GM12878 (cell line): ENCODE measurements at regions not wholly inside any gene's neighbourhood (a gene's known extent, or its start where the extent isn't known, plus 50 kb on each side); places are given as distances from the start of the nearest gene placed in this dataset.

Experiments
- ATAC-seq: fragments of 200-7000 bp; cut with Tn5 transposase; 3 replicates; pipeline ENCODE4 v1.9.1; 2020; ENCODE audit warnings: mild to moderate bottlenecking, moderate library complexity
- BruUV-seq: library from RNA; stranded (reverse); fragments of 400-500 nt; replicated peaks from 2 replicates; lab custom pipeline; 2021; lab: Mats Ljungman, UMichigan
- CTCF ChIA-PET: fragments of 300-600 bp; sonication (Branson Sonifier 250); formaldehyde crosslinking; extraction: SDS; loops from one replicate; lab custom pipeline; 2021; ENCODE audit warnings: inconsistent platforms; lab: Yijun Ruan, JAX
- POLR2A ChIA-PET: fragments of 350-600 bp; formaldehyde crosslinking; extraction: SDS; loops from one replicate; lab custom pipeline; 2021; ENCODE audit warnings: inconsistent platforms; lab: Charles Lee
- RAD21 ChIA-PET: fragments of 300-600 bp; sonication (Branson Sonifier 250); formaldehyde crosslinking; loops from one replicate; lab custom pipeline; 2023; ENCODE audit warnings: antibody characterized with exemption; ENCODE audit not compliant: unreplicated experiment; lab: Charles Lee
- SMC1A ChIA-PET: fragments of 300-600 bp; sonication (Branson Sonifier 250); formaldehyde crosslinking; loops from one replicate; lab custom pipeline; 2023; ENCODE audit not compliant: unreplicated experiment, uncharacterized antibody; lab: Charles Lee
- DNase-seq: peaks from one replicate; pipeline ENCODE4 v3.0.0-alpha.2; 2011; ENCODE audit warnings: low read depth, low spot score
- FAIRE-seq: peaks from 3 replicates; lab custom pipeline; 2011; peaks lifted over from hg19 to GRCh38; lab: Jason Lieb, UNC
- H2AFZ ChIP-seq: 2 replicates; pipeline ENCODE4 v1.6.0; 2011; ENCODE audit warnings: low read depth, low read length, control low read depth; ENCODE audit not compliant: control insufficient read depth
- H3K27ac ChIP-seq: 2 replicates; pipeline ENCODE4 v1.5.1; 2011; ENCODE audit warnings: control low read depth; ENCODE audit not compliant: control insufficient read depth, insufficient read depth
- H3K27me3 ChIP-seq, 2 experiments: replicated peaks in 1 of 2; 2 replicates each; pipeline versions ENCODE4 v1.6.0 to v1.6.1; 2011; ENCODE audit warnings: low read length in 1 of 2; ENCODE audit not compliant: control insufficient read depth in 2 of 2, insufficient read depth in 2 of 2
- H3K36me3 ChIP-seq, 2 experiments: 2 replicates each; pipeline ENCODE4 v1.5.1; 2011; ENCODE audit warnings: low read length in 1 of 2; ENCODE audit not compliant: control insufficient read depth in 2 of 2, insufficient read depth in 2 of 2
- H3K4me1 ChIP-seq: 2 replicates; pipeline ENCODE4 v1.6.1; 2011; ENCODE audit warnings: mild to moderate bottlenecking, low read length, moderate library complexity, mixed read lengths; ENCODE audit not compliant: control insufficient read depth, insufficient read depth
- H3K4me2 ChIP-seq: 2 replicates; pipeline ENCODE4 v1.6.0; 2011; ENCODE audit warnings: control low read depth; ENCODE audit not compliant: control insufficient read depth, insufficient read depth
- H3K4me3 ChIP-seq: fragments of 200-600 bp; sonication (generic); 2 replicates; pipeline ENCODE4 v1.5.1; 2016
- H3K79me2 ChIP-seq: 2 replicates; pipeline ENCODE4 v1.6.0; 2011; ENCODE audit warnings: low read length; ENCODE audit not compliant: control insufficient read depth, insufficient read depth
- H3K9ac ChIP-seq: 2 replicates; pipeline ENCODE4 v1.8.0; 2011; ENCODE audit warnings: low read length, control low read depth, mixed read lengths; ENCODE audit not compliant: control insufficient read depth, insufficient read depth
- H3K9me3 ChIP-seq: replicated peaks from 3 replicates; pipeline ENCODE4 v1.5.1; 2011; ENCODE audit warnings: mild to moderate bottlenecking, low read length; ENCODE audit not compliant: control insufficient read depth, insufficient read depth
- H4K20me1 ChIP-seq: 2 replicates; pipeline ENCODE4 v1.6.0; 2011; ENCODE audit not compliant: control insufficient read depth, insufficient read depth
- CEBPB ChIP-seq, 2 experiments: fragments of 150-350 bp in 1 of 2; IDR thresholded peaks; 2 replicates each; pipeline ENCODE4 v1.6.1; 2012 to 2014; ENCODE audit warnings: low read depth in 2 of 2, low read length in 2 of 2, borderline replicate concordance in 1 of 2, inconsistent platforms in 1 of 2
- MXI1 ChIP-seq: fragments of 150-350 bp; IDR thresholded peaks from 2 replicates; pipeline ENCODE4 v1.6.1; 2011; ENCODE audit warnings: low read depth, mild to moderate bottlenecking, inconsistent platforms, low read length, improper control_type of control experiment
- MYB ChIP-seq: fragments of 150-350 bp; IDR thresholded peaks from 2 replicates; pipeline ENCODE4 v1.6.1; 2014; ENCODE audit warnings: mild to moderate bottlenecking, low read depth, low read length, borderline replicate concordance
- SMC3 ChIP-seq: IDR thresholded peaks from 2 replicates; pipeline ENCODE4 v1.6.1; 2011; ENCODE audit warnings: low read length, improper control_type of control experiment, borderline replicate concordance
- WGBS: methylation state at CpG from one replicate; pipeline ENCODE4 v1.1.6; 2016; ENCODE audit warnings: low lambda C conversion rate; ENCODE audit not compliant: insufficient replicate concordance, insufficient coverage; ENCODE audit errors: missing lambda C conversion rate; 5-methylcytosine and 5-hydroxymethylcytosine counted together
- in situ Hi-C: fragments of 300-500 bp; cut with MboI; formaldehyde crosslinking; loops from 9 replicates; pipeline ENCODE4 v1.14.3; 2018; ENCODE audit warnings: mixed read lengths
- intact Hi-C: fragments of 100-400 bp; cut with micrococcal nuclease; formaldehyde crosslinking; loops from one replicate; pipeline ENCODE4 v1.14.2; 2022; ENCODE audit not compliant: unreplicated experiment
- TF ChIP-seq, protein P1 (sequence below): IDR thresholded peaks from 2 replicates; pipeline ENCODE4 v1.6.1; 2012; ENCODE audit warnings: mild to moderate bottlenecking, low read depth, low read length
- TF ChIP-seq, protein P2 (sequence below): fragments of 450-650 bp; IDR thresholded peaks from 2 replicates; pipeline ENCODE4 v1.6.1; 2017; ENCODE audit warnings: antibody characterized with exemption, mild to moderate bottlenecking, moderate library complexity
- TF ChIP-seq, protein P3 (sequence below): fragments of 450-650 bp; IDR thresholded peaks from 2 replicates; pipeline ENCODE4 v1.6.1; 2017; ENCODE audit warnings: mild to moderate bottlenecking, moderate library complexity
- TF ChIP-seq, protein P4 (sequence below): IDR thresholded peaks from 2 replicates; pipeline ENCODE4 v1.6.1; 2012; ENCODE audit warnings: low read depth, low read length, improper control_type of control experiment

DNA sequence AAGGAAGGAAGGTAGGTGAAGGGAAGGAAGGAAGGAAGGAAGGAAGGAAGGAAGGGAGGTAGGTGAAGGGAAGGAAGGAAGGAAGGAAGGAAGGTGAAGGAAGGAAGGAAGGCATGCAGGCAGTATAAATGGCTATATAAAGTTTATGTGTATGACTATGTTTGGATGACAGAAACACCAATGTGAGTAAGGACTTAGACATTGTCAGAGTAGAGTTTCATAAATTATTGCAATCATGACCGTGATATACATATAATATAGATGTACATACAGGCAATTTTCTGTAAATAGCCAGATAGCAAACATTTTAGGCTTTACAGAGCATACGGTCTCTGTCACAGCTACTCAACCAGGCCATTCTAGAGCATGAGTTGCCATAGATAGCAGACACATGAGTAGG is 133.8 kb upstream of the AKR1E2 start (continued):
- TF ChIP-seq, protein P1, sequence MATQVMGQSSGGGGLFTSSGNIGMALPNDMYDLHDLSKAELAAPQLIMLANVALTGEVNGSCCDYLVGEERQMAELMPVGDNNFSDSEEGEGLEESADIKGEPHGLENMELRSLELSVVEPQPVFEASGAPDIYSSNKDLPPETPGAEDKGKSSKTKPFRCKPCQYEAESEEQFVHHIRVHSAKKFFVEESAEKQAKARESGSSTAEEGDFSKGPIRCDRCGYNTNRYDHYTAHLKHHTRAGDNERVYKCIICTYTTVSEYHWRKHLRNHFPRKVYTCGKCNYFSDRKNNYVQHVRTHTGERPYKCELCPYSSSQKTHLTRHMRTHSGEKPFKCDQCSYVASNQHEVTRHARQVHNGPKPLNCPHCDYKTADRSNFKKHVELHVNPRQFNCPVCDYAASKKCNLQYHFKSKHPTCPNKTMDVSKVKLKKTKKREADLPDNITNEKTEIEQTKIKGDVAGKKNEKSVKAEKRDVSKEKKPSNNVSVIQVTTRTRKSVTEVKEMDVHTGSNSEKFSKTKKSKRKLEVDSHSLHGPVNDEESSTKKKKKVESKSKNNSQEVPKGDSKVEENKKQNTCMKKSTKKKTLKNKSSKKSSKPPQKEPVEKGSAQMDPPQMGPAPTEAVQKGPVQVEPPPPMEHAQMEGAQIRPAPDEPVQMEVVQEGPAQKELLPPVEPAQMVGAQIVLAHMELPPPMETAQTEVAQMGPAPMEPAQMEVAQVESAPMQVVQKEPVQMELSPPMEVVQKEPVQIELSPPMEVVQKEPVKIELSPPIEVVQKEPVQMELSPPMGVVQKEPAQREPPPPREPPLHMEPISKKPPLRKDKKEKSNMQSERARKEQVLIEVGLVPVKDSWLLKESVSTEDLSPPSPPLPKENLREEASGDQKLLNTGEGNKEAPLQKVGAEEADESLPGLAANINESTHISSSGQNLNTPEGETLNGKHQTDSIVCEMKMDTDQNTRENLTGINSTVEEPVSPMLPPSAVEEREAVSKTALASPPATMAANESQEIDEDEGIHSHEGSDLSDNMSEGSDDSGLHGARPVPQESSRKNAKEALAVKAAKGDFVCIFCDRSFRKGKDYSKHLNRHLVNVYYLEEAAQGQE: no peak
- no peak for TF ChIP-seq SMC3

DNA sequence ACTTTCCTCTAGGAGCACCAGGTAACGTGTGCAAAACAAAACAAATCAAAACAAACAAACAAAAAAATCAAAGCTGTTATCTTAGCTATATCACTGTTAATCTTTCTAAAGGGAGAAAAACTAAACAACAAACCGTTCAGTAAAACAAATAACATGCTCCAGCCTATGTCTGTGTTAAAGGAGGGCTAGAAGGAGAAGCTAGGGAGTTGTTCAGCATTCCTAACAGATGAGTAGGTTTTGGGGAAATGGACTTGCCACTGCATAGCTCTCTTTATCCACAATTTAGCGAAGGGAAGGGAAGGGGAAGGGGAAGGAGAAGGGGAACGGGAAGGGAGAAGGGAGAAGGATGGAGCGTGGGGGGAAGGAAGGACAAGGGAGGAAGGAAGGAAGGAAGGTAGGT is 134.2 kb upstream of the AKR1E2 start:
- SMC1A ChIA-PET: no interaction called here
- H3K36me3 ChIP-seq: no peaks in the 10 kb centered on the region
- RAD21 ChIA-PET: no interaction called here
- CTCF ChIA-PET: no interaction called here
- POLR2A ChIA-PET: no interaction called here
- ATAC-seq: no peak
- no peak overlapping the region for H3K4me3 ChIP-seq
- no peak for DNase-seq
- intact Hi-C loops (no loop called here), in situ Hi-C loops (no loop called here)
- no TSS peak for BruUV-seq
- H3K27ac ChIP-seq: no peak overlapping the region
- no peak overlapping the region for H3K9ac ChIP-seq
- H3K79me2 ChIP-seq: no peaks in the 10 kb centered on the region
- H3K9me3 ChIP-seq: no peaks in the 10 kb centered on the region
- no peaks in the 10 kb centered on the region for H3K27me3 ChIP-seq
- H2AFZ ChIP-seq: no peak overlapping the region
- H3K4me2 ChIP-seq: no peak overlapping the region
- FAIRE-seq: no peak
- no peaks in the 10 kb centered on the region; the same call in 1 of the 2 replicates for H3K4me1 ChIP-seq
- no peaks in the 10 kb centered on the region for H4K20me1 ChIP-seq
- 11% methylated on average over 3 of the region's 5 CpGs for WGBS
- TF ChIP-seq, protein P2, sequence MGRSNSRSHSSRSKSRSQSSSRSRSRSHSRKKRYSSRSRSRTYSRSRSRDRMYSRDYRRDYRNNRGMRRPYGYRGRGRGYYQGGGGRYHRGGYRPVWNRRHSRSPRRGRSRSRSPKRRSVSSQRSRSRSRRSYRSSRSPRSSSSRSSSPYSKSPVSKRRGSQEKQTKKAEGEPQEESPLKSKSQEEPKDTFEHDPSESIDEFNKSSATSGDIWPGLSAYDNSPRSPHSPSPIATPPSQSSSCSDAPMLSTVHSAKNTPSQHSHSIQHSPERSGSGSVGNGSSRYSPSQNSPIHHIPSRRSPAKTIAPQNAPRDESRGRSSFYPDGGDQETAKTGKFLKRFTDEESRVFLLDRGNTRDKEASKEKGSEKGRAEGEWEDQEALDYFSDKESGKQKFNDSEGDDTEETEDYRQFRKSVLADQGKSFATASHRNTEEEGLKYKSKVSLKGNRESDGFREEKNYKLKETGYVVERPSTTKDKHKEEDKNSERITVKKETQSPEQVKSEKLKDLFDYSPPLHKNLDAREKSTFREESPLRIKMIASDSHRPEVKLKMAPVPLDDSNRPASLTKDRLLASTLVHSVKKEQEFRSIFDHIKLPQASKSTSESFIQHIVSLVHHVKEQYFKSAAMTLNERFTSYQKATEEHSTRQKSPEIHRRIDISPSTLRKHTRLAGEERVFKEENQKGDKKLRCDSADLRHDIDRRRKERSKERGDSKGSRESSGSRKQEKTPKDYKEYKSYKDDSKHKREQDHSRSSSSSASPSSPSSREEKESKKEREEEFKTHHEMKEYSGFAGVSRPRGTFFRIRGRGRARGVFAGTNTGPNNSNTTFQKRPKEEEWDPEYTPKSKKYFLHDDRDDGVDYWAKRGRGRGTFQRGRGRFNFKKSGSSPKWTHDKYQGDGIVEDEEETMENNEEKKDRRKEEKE: no peak
- TF ChIP-seq CEBPB (IDR thresholded peaks at IDR 0.05; ENCODE audit: borderline replicate concordance in 1 of 2, low read depth in 2 of 2, low read length in 2 of 2) (no peak), MYB (no peak), MXI1 (no peak)
- TF ChIP-seq, protein P3, sequence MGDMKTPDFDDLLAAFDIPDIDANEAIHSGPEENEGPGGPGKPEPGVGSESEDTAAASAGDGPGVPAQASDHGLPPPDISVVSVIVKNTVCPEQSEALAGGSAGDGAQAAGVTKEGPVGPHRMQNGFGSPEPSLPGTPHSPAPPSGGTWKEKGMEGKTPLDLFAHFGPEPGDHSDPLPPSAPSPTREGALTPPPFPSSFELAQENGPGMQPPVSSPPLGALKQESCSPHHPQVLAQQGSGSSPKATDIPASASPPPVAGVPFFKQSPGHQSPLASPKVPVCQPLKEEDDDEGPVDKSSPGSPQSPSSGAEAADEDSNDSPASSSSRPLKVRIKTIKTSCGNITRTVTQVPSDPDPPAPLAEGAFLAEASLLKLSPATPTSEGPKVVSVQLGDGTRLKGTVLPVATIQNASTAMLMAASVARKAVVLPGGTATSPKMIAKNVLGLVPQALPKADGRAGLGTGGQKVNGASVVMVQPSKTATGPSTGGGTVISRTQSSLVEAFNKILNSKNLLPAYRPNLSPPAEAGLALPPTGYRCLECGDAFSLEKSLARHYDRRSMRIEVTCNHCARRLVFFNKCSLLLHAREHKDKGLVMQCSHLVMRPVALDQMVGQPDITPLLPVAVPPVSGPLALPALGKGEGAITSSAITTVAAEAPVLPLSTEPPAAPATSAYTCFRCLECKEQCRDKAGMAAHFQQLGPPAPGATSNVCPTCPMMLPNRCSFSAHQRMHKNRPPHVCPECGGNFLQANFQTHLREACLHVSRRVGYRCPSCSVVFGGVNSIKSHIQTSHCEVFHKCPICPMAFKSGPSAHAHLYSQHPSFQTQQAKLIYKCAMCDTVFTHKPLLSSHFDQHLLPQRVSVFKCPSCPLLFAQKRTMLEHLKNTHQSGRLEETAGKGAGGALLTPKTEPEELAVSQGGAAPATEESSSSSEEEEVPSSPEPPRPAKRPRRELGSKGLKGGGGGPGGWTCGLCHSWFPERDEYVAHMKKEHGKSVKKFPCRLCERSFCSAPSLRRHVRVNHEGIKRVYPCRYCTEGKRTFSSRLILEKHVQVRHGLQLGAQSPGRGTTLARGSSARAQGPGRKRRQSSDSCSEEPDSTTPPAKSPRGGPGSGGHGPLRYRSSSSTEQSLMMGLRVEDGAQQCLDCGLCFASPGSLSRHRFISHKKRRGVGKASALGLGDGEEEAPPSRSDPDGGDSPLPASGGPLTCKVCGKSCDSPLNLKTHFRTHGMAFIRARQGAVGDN: no peak
- TF ChIP-seq, protein P4, sequence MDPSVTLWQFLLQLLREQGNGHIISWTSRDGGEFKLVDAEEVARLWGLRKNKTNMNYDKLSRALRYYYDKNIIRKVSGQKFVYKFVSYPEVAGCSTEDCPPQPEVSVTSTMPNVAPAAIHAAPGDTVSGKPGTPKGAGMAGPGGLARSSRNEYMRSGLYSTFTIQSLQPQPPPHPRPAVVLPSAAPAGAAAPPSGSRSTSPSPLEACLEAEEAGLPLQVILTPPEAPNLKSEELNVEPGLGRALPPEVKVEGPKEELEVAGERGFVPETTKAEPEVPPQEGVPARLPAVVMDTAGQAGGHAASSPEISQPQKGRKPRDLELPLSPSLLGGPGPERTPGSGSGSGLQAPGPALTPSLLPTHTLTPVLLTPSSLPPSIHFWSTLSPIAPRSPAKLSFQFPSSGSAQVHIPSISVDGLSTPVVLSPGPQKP: no peak
